Activated CD4-positive, alpha-beta memory T cell treated with anti-CD3 and anti-CD28 coated beads for 36 hours (primary cell): ENCODE measurements at regions not wholly inside any gene's neighbourhood (a gene's known extent, or its start where the extent isn't known, plus 50 kb on each side); places are given as distances from the start of the nearest gene placed in this dataset.

Experiments
- CTCF ChIA-PET: fragments of 350-600 bp; sonication (Branson Sonifier 250); formaldehyde crosslinking; loops from one replicate; lab custom pipeline; 2021; ENCODE audit warnings: antibody characterized with exemption, inconsistent platforms; lab: Charles Lee
- POLR2A ChIA-PET: fragments of 350-600 bp; sonication (Branson Sonifier 250); formaldehyde crosslinking; loops from one replicate; lab custom pipeline; 2021; ENCODE audit warnings: antibody characterized with exemption; lab: Charles Lee
- DNase-seq: peaks from one replicate; pipeline ENCODE4 v3.0.0-alpha.2; 2020
- H3K27ac Mint-ChIP-seq: one replicate; pipeline ENCODE4 v1.8.0; 2021; ENCODE audit warnings: mixed read lengths
- H3K27me3 Mint-ChIP-seq: one replicate; pipeline ENCODE4 v1.8.0; 2021; ENCODE audit warnings: mixed read lengths
- H3K36me3 Mint-ChIP-seq: one replicate; pipeline ENCODE4 v1.8.0; 2021; ENCODE audit warnings: mixed read lengths
- H3K4me1 Mint-ChIP-seq: one replicate; pipeline ENCODE4 v1.8.0; 2021; ENCODE audit warnings: low read depth, mixed read lengths
- H3K4me3 Mint-ChIP-seq: one replicate; pipeline ENCODE4 v1.8.0; 2021; ENCODE audit warnings: mild to moderate bottlenecking, mixed read lengths
- H3K9me3 Mint-ChIP-seq: one replicate; pipeline ENCODE4 v1.8.0; 2021; ENCODE audit warnings: mixed read lengths
- intact Hi-C: fragments of 100-400 bp; cut with micrococcal nuclease; formaldehyde crosslinking; loops from one replicate; pipeline ENCODE4 v1.15.1; 2023

DNA sequence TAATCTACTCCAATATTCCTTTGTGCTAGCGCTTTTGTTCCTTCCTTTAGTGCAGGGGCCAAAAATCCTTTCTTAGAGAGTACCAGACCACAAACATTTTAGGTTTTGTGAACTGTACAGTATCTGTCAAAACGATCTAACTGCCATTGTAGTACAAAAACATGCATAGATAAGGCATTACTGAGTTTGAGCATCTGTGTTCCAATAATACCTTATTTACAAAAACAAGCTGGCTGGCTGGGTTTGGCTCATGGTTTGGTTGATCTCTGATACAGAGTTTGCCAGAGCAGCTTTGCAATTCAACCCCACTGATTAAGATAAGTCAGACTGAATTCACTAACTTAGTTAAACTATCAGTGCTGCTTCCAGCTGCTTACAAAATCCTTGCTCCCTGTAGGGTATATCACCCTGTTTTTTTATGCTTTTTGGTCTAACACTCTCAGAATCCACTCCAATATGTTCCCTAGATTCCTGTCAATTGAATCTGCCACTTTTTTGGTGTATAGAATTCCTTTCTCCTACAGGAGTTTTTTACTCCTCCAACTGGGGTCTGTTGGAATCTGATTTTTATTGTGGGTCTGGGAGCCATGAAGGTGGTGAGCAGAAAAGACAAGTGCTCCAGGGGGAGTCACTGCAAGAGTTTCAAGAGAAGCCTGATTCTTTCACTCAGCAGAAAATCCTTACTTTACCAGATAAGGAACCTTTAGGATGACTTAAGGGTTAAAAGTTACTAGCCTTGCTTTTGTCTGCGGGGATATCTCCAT, 1399.4 kb downstream of the EFNB2 start:
- CTCF ChIA-PET, result no interaction called here
- DNase-seq, result no peak
- POLR2A ChIA-PET, result no interaction called here
- peaks cover 18% of the 10 kb centered on the region for H3K4me1 Mint-ChIP-seq
- intact Hi-C loops, result loop anchor here (5.0 kb wide), 1 partner anchor 1431 kb away; the partner anchor contains the start of gene ARGLU1
- H3K27ac Mint-ChIP-seq, result no peak overlapping the region
- H3K9me3 Mint-ChIP-seq, result no peaks in the 10 kb centered on the region
- no peak overlapping the region for H3K4me3 Mint-ChIP-seq
- H3K27me3 Mint-ChIP-seq, result peaks cover 4% of the 10 kb centered on the region
- H3K36me3 Mint-ChIP-seq, result no peaks in the 10 kb centered on the region

- H3K27ac Mint-ChIP-seq, result no peak overlapping the region
- POLR2A ChIA-PET, result no interaction called here
- peaks cover 1% of the 10 kb centered on the region for H3K27me3 Mint-ChIP-seq
- CTCF ChIA-PET, result no interaction called here
- no peak overlapping the region for H3K4me3 Mint-ChIP-seq
- no peaks in the 10 kb centered on the region for H3K9me3 Mint-ChIP-seq
- no peaks in the 10 kb centered on the region for H3K36me3 Mint-ChIP-seq
- intact Hi-C loops, result no loop called here
- no peaks in the 10 kb centered on the region for H3K4me1 Mint-ChIP-seq
- no peak for DNase-seq
These were observed 1407.7 kb downstream of the EFNB2 start for GRCh38 chr13:105127732-105128131.

DNA sequence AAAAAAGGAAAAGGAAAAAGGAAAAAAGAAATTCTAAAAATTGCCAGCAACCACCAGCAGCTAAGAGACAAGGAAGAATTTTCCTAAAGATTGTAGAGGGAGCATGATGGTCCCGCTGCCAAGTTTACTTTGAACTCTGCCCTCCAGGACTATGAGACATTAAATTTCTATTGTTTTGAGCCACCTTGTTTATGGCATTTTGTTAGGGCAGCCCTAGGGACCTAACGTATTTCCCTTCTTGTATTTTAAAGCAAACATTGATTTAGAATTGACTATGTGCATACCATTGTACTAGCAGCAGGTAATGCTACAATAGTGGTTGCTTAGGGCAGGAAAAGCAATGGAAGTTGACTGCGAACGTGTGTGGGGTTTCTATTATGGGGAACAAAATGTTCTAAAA, 1414.2 kb downstream of the EFNB2 start:
- no peak overlapping the region for H3K27ac Mint-ChIP-seq
- no peak overlapping the region for H3K4me3 Mint-ChIP-seq
- intact Hi-C loops, result no loop called here
- H3K9me3 Mint-ChIP-seq, result no peaks in the 10 kb centered on the region
- ChIA-PET CTCF (no interaction called here), POLR2A (no interaction called here)
- H3K27me3 Mint-ChIP-seq, result peaks cover 3% of the 10 kb centered on the region
- no peak for DNase-seq
- no peaks in the 10 kb centered on the region for H3K4me1 Mint-ChIP-seq
- no peaks in the 10 kb centered on the region for H3K36me3 Mint-ChIP-seq

DNA sequence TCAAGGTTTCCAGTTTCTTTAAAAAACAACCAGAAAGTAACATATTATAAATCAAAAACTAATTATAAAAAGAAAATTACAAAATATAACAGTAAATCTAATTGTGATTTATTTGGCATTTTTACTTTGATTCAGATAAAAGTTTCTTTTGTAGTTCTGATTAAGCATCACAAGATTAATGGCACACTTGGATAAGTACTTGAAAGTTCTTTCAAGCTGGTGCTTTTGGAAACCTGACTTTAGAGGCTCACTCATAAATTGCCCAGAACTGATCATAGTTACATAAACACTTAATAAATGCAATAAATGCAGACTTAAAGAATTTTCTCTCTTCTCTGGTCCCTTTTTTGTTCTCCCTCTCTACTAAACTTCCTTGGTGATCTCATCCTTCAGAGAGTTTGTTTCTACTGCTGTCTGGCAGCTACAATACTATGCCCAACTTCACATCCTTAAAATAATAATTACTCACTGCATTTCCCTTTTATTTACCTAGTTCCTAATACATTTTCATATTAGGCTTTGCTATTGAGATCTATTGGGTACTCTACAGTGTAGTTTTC, 1417.0 kb downstream of the EFNB2 start:
- Mint-ChIP-seq H3K9me3 (no peaks in the 10 kb centered on the region), H3K27ac (no peak overlapping the region), H3K4me1 (no peaks in the 10 kb centered on the region), H3K27me3 (peaks cover 5% of the 10 kb centered on the region), H3K36me3 (no peaks in the 10 kb centered on the region), H3K4me3 (no peak overlapping the region)
- ChIA-PET POLR2A (no interaction called here), CTCF (no interaction called here)
- intact Hi-C loops, result no loop called here
- DNase-seq, result no peak

- Mint-ChIP-seq H3K27me3 (peaks cover 5% of the 10 kb centered on the region), H3K27ac (no peak overlapping the region), H3K4me1 (no peaks in the 10 kb centered on the region), H3K9me3 (no peaks in the 10 kb centered on the region), H3K4me3 (no peak overlapping the region), H3K36me3 (no peaks in the 10 kb centered on the region)
- intact Hi-C loops, result no loop called here
- CTCF ChIA-PET, result no interaction called here
- no peak for DNase-seq
- POLR2A ChIA-PET, result no interaction called here
These were observed 1418.5 kb downstream of the EFNB2 start for GRCh38 chr13:105116966-105117365.

- H3K4me1 Mint-ChIP-seq, result no peaks in the 10 kb centered on the region
- H3K27ac Mint-ChIP-seq, result no peak overlapping the region
- H3K36me3 Mint-ChIP-seq, result no peaks in the 10 kb centered on the region
- ChIA-PET POLR2A (no interaction called here), CTCF (no interaction called here)
- intact Hi-C loops, result no loop called here
- H3K4me3 Mint-ChIP-seq, result no peak overlapping the region
- DNase-seq, result no peak
- H3K27me3 Mint-ChIP-seq, result peaks cover 4% of the 10 kb centered on the region
- no peaks in the 10 kb centered on the region for H3K9me3 Mint-ChIP-seq
These were observed 1422.9 kb downstream of the EFNB2 start for GRCh38 chr13:105112561-105112960.

- H3K9me3 Mint-ChIP-seq, result no peaks in the 10 kb centered on the region
- H3K36me3 Mint-ChIP-seq, result no peaks in the 10 kb centered on the region
- peaks cover 2% of the 10 kb centered on the region for H3K27me3 Mint-ChIP-seq
- no peak overlapping the region for H3K27ac Mint-ChIP-seq
- ChIA-PET POLR2A (no interaction called here), CTCF (no interaction called here)
- no peak overlapping the region for H3K4me3 Mint-ChIP-seq
- H3K4me1 Mint-ChIP-seq, result no peaks in the 10 kb centered on the region
- intact Hi-C loops, result no loop called here
- DNase-seq, result no peak
These were observed 1427.7 kb downstream of the EFNB2 start for GRCh38 chr13:105107781-105108180.

DNA sequence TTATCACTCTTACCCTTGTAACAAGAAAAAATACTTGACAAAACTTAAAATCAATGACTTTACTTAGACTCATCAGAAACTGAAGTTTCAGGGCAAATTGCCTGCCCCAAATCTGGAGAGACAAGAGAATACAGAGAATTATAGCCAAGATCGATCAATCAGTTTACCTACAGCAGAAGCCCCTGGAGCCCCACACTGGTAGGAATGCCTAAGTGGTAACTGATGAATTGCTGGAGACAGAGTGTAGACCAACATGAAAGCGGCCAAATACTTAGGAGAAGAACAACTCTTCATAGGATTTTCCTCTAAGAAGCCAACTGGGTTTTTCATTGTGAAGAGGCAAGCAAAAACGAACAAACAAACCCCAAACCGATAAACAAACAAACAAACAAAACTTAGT, 1430.0 kb downstream of the EFNB2 start:
- DNase-seq, result no peak
- Mint-ChIP-seq H3K36me3 (no peaks in the 10 kb centered on the region), H3K4me1 (no peaks in the 10 kb centered on the region), H3K4me3 (no peak overlapping the region), H3K27me3 (peaks cover 2% of the 10 kb centered on the region), H3K9me3 (no peaks in the 10 kb centered on the region), H3K27ac (no peak overlapping the region)
- CTCF ChIA-PET, result no interaction called here
- POLR2A ChIA-PET, result no interaction called here
- intact Hi-C loops, result no loop called here

DNA sequence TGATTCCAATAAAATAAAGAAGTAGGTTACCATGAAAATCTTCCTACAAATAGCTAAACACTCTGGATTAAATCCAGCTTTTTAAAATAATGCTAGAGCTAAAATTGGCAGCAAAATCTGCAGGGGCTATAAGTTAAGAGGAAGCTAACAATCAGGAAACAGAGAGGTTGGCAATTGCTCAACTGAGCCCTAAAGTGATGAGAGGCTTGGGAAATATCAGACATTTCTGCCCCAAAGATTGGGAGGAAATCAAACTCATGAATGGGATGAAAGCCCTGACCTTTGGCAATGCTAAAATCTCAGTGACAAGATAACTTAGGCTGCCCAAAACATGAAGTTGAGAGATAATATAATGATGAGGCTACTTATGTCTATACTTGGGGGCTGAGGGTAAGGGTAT, 1437.9 kb downstream of the EFNB2 start:
- H3K27me3 Mint-ChIP-seq, result peaks cover 7% of the 10 kb centered on the region
- DNase-seq, result no peak
- H3K4me1 Mint-ChIP-seq, result no peaks in the 10 kb centered on the region
- POLR2A ChIA-PET, result no interaction called here
- no peaks in the 10 kb centered on the region for H3K9me3 Mint-ChIP-seq
- no peaks in the 10 kb centered on the region for H3K36me3 Mint-ChIP-seq
- no peak overlapping the region for H3K4me3 Mint-ChIP-seq
- intact Hi-C loops, result no loop called here
- H3K27ac Mint-ChIP-seq, result no peak overlapping the region
- CTCF ChIA-PET, result interaction anchor here (0.6 kb wide), 1 partner anchor 1473 kb away, joined by 3 read pairs; no protein-coding TSS in a partner anchor

DNA sequence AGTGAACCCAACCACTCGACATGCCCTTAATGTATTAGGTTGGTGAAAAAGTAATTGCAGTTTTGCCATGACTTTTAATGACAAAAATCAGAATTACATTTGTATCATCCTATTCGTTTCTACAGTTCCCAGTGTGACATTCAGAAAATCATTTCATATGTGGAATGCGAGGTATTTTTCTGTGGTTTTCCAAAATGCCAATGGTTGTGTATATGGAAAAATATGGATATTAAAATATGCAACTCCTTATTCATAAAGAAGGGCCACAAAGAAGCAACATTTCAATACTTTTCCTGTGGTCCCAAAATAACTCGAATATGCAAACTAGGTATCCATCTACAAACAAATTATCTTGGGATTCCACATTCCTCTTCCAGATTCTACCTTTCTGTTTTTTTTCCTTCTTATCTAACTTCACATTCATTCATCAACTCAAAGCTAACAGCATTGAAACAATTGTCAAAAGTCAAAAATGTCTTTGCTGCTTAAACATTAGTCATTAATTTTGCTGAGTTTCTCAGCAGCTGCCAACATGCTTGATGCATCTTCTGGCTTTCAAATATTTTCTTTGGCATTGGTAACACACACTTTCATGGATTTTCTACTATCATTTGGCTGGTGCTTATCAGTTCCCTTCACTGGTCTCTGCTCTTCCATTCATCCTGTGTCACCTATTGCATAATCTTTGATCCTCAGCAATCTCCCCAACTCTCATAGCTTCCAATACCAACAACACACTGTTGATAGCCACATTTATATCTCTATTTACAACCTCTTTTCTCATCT, 1445.4 kb downstream of the EFNB2 start:
- H3K27ac Mint-ChIP-seq, result no peak overlapping the region
- ChIA-PET POLR2A (no interaction called here), CTCF (no interaction called here)
- DNase-seq, result no peak
- no peaks in the 10 kb centered on the region for H3K36me3 Mint-ChIP-seq
- H3K4me1 Mint-ChIP-seq, result no peaks in the 10 kb centered on the region
- H3K27me3 Mint-ChIP-seq, result peaks cover 1% of the 10 kb centered on the region
- no peak overlapping the region for H3K4me3 Mint-ChIP-seq
- intact Hi-C loops, result no loop called here
- H3K9me3 Mint-ChIP-seq, result no peaks in the 10 kb centered on the region

- no peaks in the 10 kb centered on the region for H3K27me3 Mint-ChIP-seq
- intact Hi-C loops, result no loop called here
- no peaks in the 10 kb centered on the region for H3K36me3 Mint-ChIP-seq
- H3K27ac Mint-ChIP-seq, result no peak overlapping the region
- ChIA-PET CTCF (no interaction called here), POLR2A (no interaction called here)
- no peaks in the 10 kb centered on the region for H3K9me3 Mint-ChIP-seq
- no peak overlapping the region for H3K4me3 Mint-ChIP-seq
- H3K4me1 Mint-ChIP-seq, result no peaks in the 10 kb centered on the region
- DNase-seq, result no peak
These were observed 1447.5 kb downstream of the EFNB2 start for GRCh38 chr13:105087945-105088344.

- H3K27me3 Mint-ChIP-seq, result no peaks in the 10 kb centered on the region
- ChIA-PET POLR2A (no interaction called here), CTCF (no interaction called here)
- intact Hi-C loops, result no loop called here
- H3K4me3 Mint-ChIP-seq, result no peak overlapping the region
- H3K27ac Mint-ChIP-seq, result no peak overlapping the region
- no peaks in the 10 kb centered on the region for H3K36me3 Mint-ChIP-seq
- no peaks in the 10 kb centered on the region for H3K4me1 Mint-ChIP-seq
- H3K9me3 Mint-ChIP-seq, result no peaks in the 10 kb centered on the region
- DNase-seq, result no peak
These were observed 1450.5 kb downstream of the EFNB2 start for GRCh38 chr13:105084931-105085330.
